HepG2 (cell line): ENCODE measurements at regions not wholly inside any gene's neighbourhood (a gene's known extent, or its start where the extent isn't known, plus 50 kb on each side); places are given as distances from the start of the nearest gene placed in this dataset.

ENCODE experiments used
- ATAC-seq: fragments of 200-7000 bp; cut with Tn5 transposase; 3 replicates; pipeline ENCODE4 v1.9.1; 2020; ENCODE audit warnings: mild to moderate bottlenecking, moderate library complexity
- BruUV-seq: library from RNA; stranded (reverse); fragments of 400-500 nt; replicated peaks from 2 replicates; lab custom pipeline; 2021; lab: Mats Ljungman, UMichigan
- CTCF ChIA-PET: fragments of 300-600 bp; formaldehyde crosslinking; extraction: SDS; loops from one replicate; lab custom pipeline; 2021; ENCODE audit warnings: low total read pairs, inconsistent platforms, low intra/inter-chr PET ratio; lab: Yijun Ruan, JAX
- POLR2A ChIA-PET: fragments of 350-600 bp; sonication (Branson Sonifier 250); formaldehyde crosslinking; loops from one replicate; lab custom pipeline; 2020; ENCODE audit warnings: antibody characterized with exemption, inconsistent platforms; lab: Yijun Ruan, JAX
- DNase-seq: peaks from one replicate; pipeline ENCODE4 v3.0.0-alpha.2; 2015; ENCODE audit warnings: low spot score
- FAIRE-seq: peaks from 3 replicates; lab custom pipeline; 2011; peaks lifted over from hg19 to GRCh38; lab: Jason Lieb, UNC
- H2AFZ ChIP-seq: one replicate; pipeline ENCODE4 v1.6.1; 2011; ENCODE audit warnings: low read length, inconsistent platforms
- H3K27ac ChIP-seq: fragments of 300-600 bp; 3 replicates; pipeline ENCODE4 v1.8.0; 2011; ENCODE audit warnings: mixed run types, mild to moderate bottlenecking, mixed read lengths, low read length, inconsistent platforms; ENCODE audit not compliant: insufficient read depth; ENCODE audit errors: extremely low read length
- H3K27me3 ChIP-seq, 2 experiments: fragments of 200-600 bp in 1 of 2; 2 replicates in 1 of 2; 3 replicates in 1 of 2; pipeline versions ENCODE4 v1.6.0 to v1.8.0; 2011; ENCODE audit warnings: low read length in 2 of 2, mild to moderate bottlenecking in 2 of 2, moderate library complexity in 2 of 2, inconsistent platforms in 1 of 2; ENCODE audit not compliant: insufficient read depth in 2 of 2, control insufficient read depth in 1 of 2
- H3K36me3 ChIP-seq, 2 experiments: fragments of 200-600 bp in 1 of 2; replicated peaks in 1 of 2; 2 replicates in 1 of 2; 3 replicates in 1 of 2; pipeline versions ENCODE4 v1.5.1 to v1.8.0; 2011; ENCODE audit warnings: low read length in 2 of 2, inconsistent platforms in 1 of 2; ENCODE audit not compliant: insufficient read depth in 2 of 2, control insufficient read depth in 1 of 2
- H3K4me1 ChIP-seq: 2 replicates; pipeline ENCODE4 v1.5.1; 2012; ENCODE audit warnings: low read length, inconsistent platforms; ENCODE audit not compliant: insufficient read depth
- H3K4me2 ChIP-seq: 2 replicates; pipeline ENCODE4 v1.6.0; 2011; ENCODE audit warnings: low read depth, low read length, inconsistent platforms
- H3K4me3 ChIP-seq, 3 experiments: fragments of 200-600 bp in 1 of 3; sonication (generic), shearing (Covaris generic) in 1 of 3; replicated peaks in 1 of 3; 2 replicates each; pipeline ENCODE4 v1.5.1; 2011 to 2016; ENCODE audit warnings: low read length in 3 of 3, inconsistent platforms in 2 of 3, low read depth in 2 of 3, mild to moderate bottlenecking in 2 of 3, control low read depth in 1 of 3, mixed read lengths in 1 of 3; ENCODE audit not compliant: insufficient read depth in 1 of 3
- H3K79me2 ChIP-seq: one replicate; pipeline ENCODE4 v1.6.1; 2011; ENCODE audit warnings: low read length, inconsistent platforms; ENCODE audit not compliant: insufficient read depth
- H3K9ac ChIP-seq: 2 replicates; pipeline ENCODE4 v1.6.0; 2011; ENCODE audit warnings: mild to moderate bottlenecking, low read depth, low read length, inconsistent platforms; ENCODE audit not compliant: insufficient read depth
- H3K9me3 ChIP-seq: 2 replicates; pipeline ENCODE4 v1.5.1; 2012; ENCODE audit warnings: mild to moderate bottlenecking, low read length
- H4K20me1 ChIP-seq: 2 replicates; pipeline ENCODE4 v1.6.0; 2011; ENCODE audit warnings: inconsistent platforms, mild to moderate bottlenecking, low read length, moderate library complexity; ENCODE audit not compliant: insufficient read depth
- HMG20B ChIP-seq: conservative IDR thresholded peaks from 2 replicates; pipeline ENCODE4 v1.6.1; 2016; ENCODE audit warnings: missing genetic modification reagents, missing compliant biosample characterization
- WGBS: methylation state at CpG from one replicate; pipeline ENCODE4 v1.1.6; 2017; ENCODE audit warnings: low lambda C conversion rate; 5-methylcytosine and 5-hydroxymethylcytosine counted together
- in situ Hi-C: cut with HindIII; loops from 2 replicates; pipeline ENCODE4 v1.10.0; 2017; ENCODE audit warnings: low pct_unique_long_range_greater_than_20kb; ENCODE audit not compliant: extremely low pct_ligation_motif_present
- intact Hi-C: fragments of 100-400 bp; cut with micrococcal nuclease; formaldehyde crosslinking; loops from one replicate; pipeline ENCODE4 v1.10.0; 2022; ENCODE audit not compliant: unreplicated experiment
- TF ChIP-seq, protein P1 (sequence below), 2 experiments: sonication (generic) in 1 of 2; formaldehyde crosslinking in 1 of 2; IDR thresholded peaks; 2 replicates each; pipeline versions ENCODE4 v1.6.1 to v1.9.0; 2014 to 2022; ENCODE audit warnings: antibody characterized with exemption in 1 of 2, borderline replicate concordance in 1 of 2, inconsistent platforms in 1 of 2, low read depth in 1 of 2, missing genetic modification reagents in 1 of 2
- TF ChIP-seq, protein P2 (sequence below): sonication (generic); formaldehyde crosslinking; IDR thresholded peaks from 2 replicates; pipeline ENCODE4 v1.8.1; 2023; ENCODE audit warnings: mild to moderate bottlenecking, missing genetic modification reagents
- TF ChIP-seq, protein P3 (sequence below): sonication (generic); formaldehyde crosslinking; IDR thresholded peaks from 2 replicates; pipeline ENCODE4 v1.5.0; 2020; ENCODE audit warnings: mild to moderate bottlenecking, missing genetic modification reagents, borderline replicate concordance

DNA sequence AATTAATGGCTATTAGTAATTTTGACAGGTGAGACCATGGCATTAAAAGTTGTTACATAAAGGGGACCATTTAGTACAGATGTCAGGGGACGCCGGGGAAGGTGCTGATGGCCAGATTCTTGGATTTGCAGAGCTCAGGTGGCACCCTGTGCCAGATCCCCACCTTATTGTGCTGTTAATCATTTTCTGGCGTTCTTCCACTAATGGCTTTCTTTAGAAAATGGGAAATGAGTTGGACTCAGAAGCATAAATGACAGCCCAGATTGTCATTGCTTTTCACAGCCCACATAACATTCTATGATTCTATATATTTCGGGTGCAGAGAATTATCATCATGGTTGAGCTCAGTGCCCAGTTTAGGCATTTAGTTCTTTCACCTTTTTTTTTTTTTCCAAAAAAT lies 257.2 kb upstream of the TCF4 start (continued):
- TF ChIP-seq, protein P1, sequence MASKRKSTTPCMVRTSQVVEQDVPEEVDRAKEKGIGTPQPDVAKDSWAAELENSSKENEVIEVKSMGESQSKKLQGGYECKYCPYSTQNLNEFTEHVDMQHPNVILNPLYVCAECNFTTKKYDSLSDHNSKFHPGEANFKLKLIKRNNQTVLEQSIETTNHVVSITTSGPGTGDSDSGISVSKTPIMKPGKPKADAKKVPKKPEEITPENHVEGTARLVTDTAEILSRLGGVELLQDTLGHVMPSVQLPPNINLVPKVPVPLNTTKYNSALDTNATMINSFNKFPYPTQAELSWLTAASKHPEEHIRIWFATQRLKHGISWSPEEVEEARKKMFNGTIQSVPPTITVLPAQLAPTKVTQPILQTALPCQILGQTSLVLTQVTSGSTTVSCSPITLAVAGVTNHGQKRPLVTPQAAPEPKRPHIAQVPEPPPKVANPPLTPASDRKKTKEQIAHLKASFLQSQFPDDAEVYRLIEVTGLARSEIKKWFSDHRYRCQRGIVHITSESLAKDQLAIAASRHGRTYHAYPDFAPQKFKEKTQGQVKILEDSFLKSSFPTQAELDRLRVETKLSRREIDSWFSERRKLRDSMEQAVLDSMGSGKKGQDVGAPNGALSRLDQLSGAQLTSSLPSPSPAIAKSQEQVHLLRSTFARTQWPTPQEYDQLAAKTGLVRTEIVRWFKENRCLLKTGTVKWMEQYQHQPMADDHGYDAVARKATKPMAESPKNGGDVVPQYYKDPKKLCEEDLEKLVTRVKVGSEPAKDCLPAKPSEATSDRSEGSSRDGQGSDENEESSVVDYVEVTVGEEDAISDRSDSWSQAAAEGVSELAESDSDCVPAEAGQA (IDR thresholded peaks at IDR 0.05; ENCODE audit: low read depth), result no peak
- TF ChIP-seq, protein P1 (CRISPR knock-in tag; IDR thresholded peaks at IDR 0.05; ENCODE audit: borderline replicate concordance), result no peak
- TF ChIP-seq, protein P2, sequence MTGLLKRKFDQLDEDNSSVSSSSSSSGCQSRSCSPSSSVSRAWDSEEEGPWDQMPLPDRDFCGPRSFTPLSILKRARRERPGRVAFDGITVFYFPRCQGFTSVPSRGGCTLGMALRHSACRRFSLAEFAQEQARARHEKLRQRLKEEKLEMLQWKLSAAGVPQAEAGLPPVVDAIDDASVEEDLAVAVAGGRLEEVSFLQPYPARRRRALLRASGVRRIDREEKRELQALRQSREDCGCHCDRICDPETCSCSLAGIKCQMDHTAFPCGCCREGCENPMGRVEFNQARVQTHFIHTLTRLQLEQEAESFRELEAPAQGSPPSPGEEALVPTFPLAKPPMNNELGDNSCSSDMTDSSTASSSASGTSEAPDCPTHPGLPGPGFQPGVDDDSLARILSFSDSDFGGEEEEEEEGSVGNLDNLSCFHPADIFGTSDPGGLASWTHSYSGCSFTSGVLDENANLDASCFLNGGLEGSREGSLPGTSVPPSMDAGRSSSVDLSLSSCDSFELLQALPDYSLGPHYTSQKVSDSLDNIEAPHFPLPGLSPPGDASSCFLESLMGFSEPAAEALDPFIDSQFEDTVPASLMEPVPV (CRISPR knock-in tag), result no peak

DNA sequence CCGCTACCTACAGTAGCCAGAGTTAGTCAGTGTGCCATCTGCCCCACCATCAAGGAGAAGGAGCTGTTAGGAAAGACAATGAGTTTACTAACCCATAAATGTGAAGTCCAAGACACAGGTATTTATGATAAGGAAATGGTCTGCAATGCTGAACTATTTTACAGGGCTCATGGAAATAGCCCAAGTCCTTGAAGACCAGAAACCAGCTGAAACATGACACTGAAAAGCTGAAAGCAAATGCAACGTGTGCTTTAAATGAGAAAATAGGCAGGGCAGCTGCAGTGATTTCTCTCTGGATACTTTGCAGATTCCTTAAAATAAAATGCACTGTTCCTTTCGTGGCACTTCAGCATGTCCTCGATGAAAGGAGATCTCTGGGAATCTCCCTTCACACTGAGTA lies 256.4 kb upstream of the TCF4 start:
- POLR2A ChIA-PET, result no interaction called here
- H3K4me1 ChIP-seq, result no peaks in the 10 kb centered on the region
- no peak overlapping the region for H3K4me3 ChIP-seq
- TF ChIP-seq HMG20B, result no peak
- TF ChIP-seq, protein P3, sequence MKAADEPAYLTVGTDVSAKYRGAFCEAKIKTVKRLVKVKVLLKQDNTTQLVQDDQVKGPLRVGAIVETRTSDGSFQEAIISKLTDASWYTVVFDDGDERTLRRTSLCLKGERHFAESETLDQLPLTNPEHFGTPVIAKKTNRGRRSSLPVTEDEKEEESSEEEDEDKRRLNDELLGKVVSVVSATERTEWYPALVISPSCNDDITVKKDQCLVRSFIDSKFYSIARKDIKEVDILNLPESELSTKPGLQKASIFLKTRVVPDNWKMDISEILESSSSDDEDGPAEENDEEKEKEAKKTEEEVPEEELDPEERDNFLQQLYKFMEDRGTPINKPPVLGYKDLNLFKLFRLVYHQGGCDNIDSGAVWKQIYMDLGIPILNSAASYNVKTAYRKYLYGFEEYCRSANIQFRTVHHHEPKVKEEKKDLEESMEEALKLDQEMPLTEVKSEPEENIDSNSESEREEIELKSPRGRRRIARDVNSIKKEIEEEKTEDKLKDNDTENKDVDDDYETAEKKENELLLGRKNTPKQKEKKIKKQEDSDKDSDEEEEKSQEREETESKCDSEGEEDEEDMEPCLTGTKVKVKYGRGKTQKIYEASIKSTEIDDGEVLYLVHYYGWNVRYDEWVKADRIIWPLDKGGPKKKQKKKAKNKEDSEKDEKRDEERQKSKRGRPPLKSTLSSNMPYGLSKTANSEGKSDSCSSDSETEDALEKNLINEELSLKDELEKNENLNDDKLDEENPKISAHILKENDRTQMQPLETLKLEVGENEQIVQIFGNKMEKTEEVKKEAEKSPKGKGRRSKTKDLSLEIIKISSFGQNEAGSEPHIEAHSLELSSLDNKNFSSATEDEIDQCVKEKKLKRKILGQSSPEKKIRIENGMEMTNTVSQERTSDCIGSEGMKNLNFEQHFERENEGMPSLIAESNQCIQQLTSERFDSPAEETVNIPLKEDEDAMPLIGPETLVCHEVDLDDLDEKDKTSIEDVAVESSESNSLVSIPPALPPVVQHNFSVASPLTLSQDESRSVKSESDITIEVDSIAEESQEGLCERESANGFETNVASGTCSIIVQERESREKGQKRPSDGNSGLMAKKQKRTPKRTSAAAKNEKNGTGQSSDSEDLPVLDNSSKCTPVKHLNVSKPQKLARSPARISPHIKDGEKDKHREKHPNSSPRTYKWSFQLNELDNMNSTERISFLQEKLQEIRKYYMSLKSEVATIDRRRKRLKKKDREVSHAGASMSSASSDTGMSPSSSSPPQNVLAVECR (CRISPR knock-in tag), result no peak
- TF ChIP-seq, all 625 proteins: peak for 0
- Histone ChIP-seq H2AFZ (no peak overlapping the region), H3K9me3 (peaks cover 29% of the 10 kb centered on the region), H3K4me2 (no peak overlapping the region), H3K36me3 (no peaks in the 10 kb centered on the region), H4K20me1 (no peaks in the 10 kb centered on the region), H3K27ac (no peak overlapping the region), H3K27me3 (no peaks in the 10 kb centered on the region), H3K79me2 (no peaks in the 10 kb centered on the region), H3K9ac (no peak overlapping the region)
- ATAC-seq (no peak), FAIRE-seq (no peak), DNase-seq (no peak)
- CTCF ChIA-PET, result no interaction called here
- BruUV-seq, result no TSS peak
- 10% methylated on average over 4 of the region's 4 CpGs for WGBS
- in situ Hi-C loops, result no loop called here
- intact Hi-C loops, result no loop called here
